A549 (cell line): ENCODE measurements at regions not wholly inside any gene's neighbourhood (a gene's known extent, or its start where the extent isn't known, plus 50 kb on each side); places are given as distances from the start of the nearest gene placed in this dataset.

ENCODE experiments used
- ATAC-seq, 2 experiments: fragments of 200-7000 bp in 1 of 2; fragments of >200 bp in 1 of 2; cut with Nextera tagmentation in 1 of 2; cut with Tn5 transposase in 1 of 2; 3 replicates each; pipeline versions ENCODE4 v1.8.0 to v1.9.1; 2018 to 2020; ENCODE audit warnings: mild to moderate bottlenecking in 1 of 2, moderate library complexity in 1 of 2
- CTCF ChIA-PET: fragments of 300-600 bp; sonication (Branson Sonifier 250); formaldehyde crosslinking; extraction: SDS; loops from one replicate; lab custom pipeline; 2021; ENCODE audit warnings: antibody characterized with exemption, inconsistent platforms; lab: Yijun Ruan, JAX
- POLR2A ChIA-PET: fragments of 350-600 bp; formaldehyde crosslinking; extraction: SDS; loops from one replicate; lab custom pipeline; 2021; ENCODE audit warnings: antibody characterized with exemption, inconsistent platforms; lab: Yijun Ruan, JAX
- DNase-seq, 2 experiments: peaks; one replicate each; pipeline versions ENCODE4 v3.0.0 to v3.0.0-alpha.2; 2011 to 2016; ENCODE audit warnings: low read depth in 1 of 2, low spot score in 1 of 2
- FAIRE-seq: peaks from 2 replicates; lab custom pipeline; 2011; peaks lifted over from hg19 to GRCh38; lab: Jason Lieb, UNC
- H3K27ac ChIP-seq, 2 experiments: fragments of >200 bp; sonication (Bioruptor Twin); formaldehyde crosslinking; 3 replicates each; pipeline ENCODE4 v1.5.1; 2016 to 2017
- H3K4me1 ChIP-seq: fragments of >200 bp; sonication (Bioruptor Twin); formaldehyde crosslinking; 3 replicates; pipeline ENCODE4 v1.6.1; 2016
- H3K4me2 ChIP-seq: fragments of >200 bp; sonication (Bioruptor Twin); formaldehyde crosslinking; 3 replicates; pipeline ENCODE4 v1.6.1; 2016
- H3K4me3 ChIP-seq: fragments of >200 bp; sonication (Bioruptor Twin); formaldehyde crosslinking; 3 replicates; pipeline ENCODE4 v1.5.1; 2016
- H3K9me3 ChIP-seq: fragments of >200 bp; sonication (Bioruptor Twin); formaldehyde crosslinking; 3 replicates; pipeline ENCODE4 v1.6.1; 2016
- CBX8 ChIP-seq: fragments of 200-600 bp; sonication (generic); IDR thresholded peaks from 2 replicates; pipeline ENCODE4 v1.6.1; 2016
- EHMT2 ChIP-seq: fragments of 200-600 bp; sonication (generic); IDR thresholded peaks from 2 replicates; pipeline ENCODE4 v1.6.1; 2016; ENCODE audit warnings: antibody characterized with exemption, low read depth, mild to moderate bottlenecking, moderate library complexity
- ELK1 ChIP-seq: fragments of 150-350 bp; IDR thresholded peaks from 2 replicates; pipeline ENCODE4 v1.6.1; 2014; ENCODE audit warnings: low read depth, mild to moderate bottlenecking, low read length
- EP300 ChIP-seq, 2 experiments: fragments of >200 bp; sonication (Bioruptor Twin); formaldehyde crosslinking; IDR thresholded peaks; 2 replicates in 1 of 2; 3 replicates in 1 of 2; pipeline ENCODE4 v1.6.1; 2016 to 2017
- GATA3 ChIP-seq: IDR thresholded peaks from 2 replicates; pipeline ENCODE4 v1.6.1; 2012; ENCODE audit warnings: borderline replicate concordance
- HES2 ChIP-seq: fragments of >200 bp; sonication (Bioruptor Twin); formaldehyde crosslinking; IDR thresholded peaks from 2 replicates; pipeline ENCODE4 v1.6.1; 2016
- HOXA7 ChIP-seq: fragments of 250-450 bp; sonication (Bioruptor Pico); IDR thresholded peaks from 2 replicates; pipeline ENCODE4 v1.5.0; 2020; ENCODE audit warnings: mild to moderate bottlenecking, moderate library complexity
- HOXB13 ChIP-seq: fragments of 250-450 bp; sonication (Bioruptor Pico); IDR thresholded peaks from 2 replicates; pipeline ENCODE4 v1.5.0; 2020; ENCODE audit warnings: low read depth, mild to moderate bottlenecking, moderate library complexity
- HOXB5 ChIP-seq: fragments of 250-450 bp; sonication (Bioruptor Pico); IDR thresholded peaks from 2 replicates; pipeline ENCODE4 v1.5.0; 2020; ENCODE audit warnings: mild to moderate bottlenecking, moderate library complexity
- JUN ChIP-seq, 2 experiments: fragments of >200 bp; sonication (Bioruptor Twin); formaldehyde crosslinking; IDR thresholded peaks; 2 replicates in 1 of 2; 3 replicates in 1 of 2; pipeline ENCODE4 v1.6.1; 2016 to 2017
- MAFK ChIP-seq: fragments of 450-650 bp; IDR thresholded peaks from 2 replicates; pipeline ENCODE4 v1.6.1; 2014; ENCODE audit not compliant: partially characterized antibody
- MAZ ChIP-seq: fragments of 150-350 bp; IDR thresholded peaks from 2 replicates; pipeline ENCODE4 v1.6.1; 2014; ENCODE audit warnings: antibody characterized with exemption, low read depth, low read length, borderline replicate concordance
- NR3C1 ChIP-seq: fragments of >200 bp; sonication (Bioruptor Twin); formaldehyde crosslinking; IDR thresholded peaks from 3 replicates; pipeline ENCODE4 v1.6.1; 2017
- PBX3 ChIP-seq: IDR thresholded peaks from 2 replicates; pipeline ENCODE4 v1.6.1; 2012
- PHF8 ChIP-seq: fragments of 200-600 bp; sonication (generic); IDR thresholded peaks from 2 replicates; pipeline ENCODE4 v1.6.1; 2016; ENCODE audit warnings: low read depth, mild to moderate bottlenecking, antibody characterized with exemption, moderate library complexity, borderline replicate concordance
- POLR2A ChIP-seq: IDR thresholded peaks from 2 replicates; pipeline ENCODE4 v1.6.1; 2012; ENCODE audit warnings: mild to moderate bottlenecking, low read length
- POLR2AphosphoS2 ChIP-seq: conservative IDR thresholded peaks from 2 replicates; pipeline ENCODE4 v1.6.1; 2012; ENCODE audit warnings: low read length, improper control_type of control experiment, inconsistent platforms
- RCOR1 ChIP-seq: fragments of 150-350 bp; IDR thresholded peaks from 2 replicates; pipeline ENCODE4 v1.6.1; 2014; ENCODE audit warnings: antibody characterized with exemption, low read length, low read depth
- REST ChIP-seq: fragments of 200-600 bp; sonication (generic); IDR thresholded peaks from 2 replicates; pipeline ENCODE4 v1.6.1; 2016; ENCODE audit warnings: antibody characterized with exemption, mild to moderate bottlenecking, moderate library complexity
- SMC3 ChIP-seq: fragments of >200 bp; sonication (Bioruptor Twin); formaldehyde crosslinking; IDR thresholded peaks from 3 replicates; pipeline ENCODE4 v1.6.1; 2018; ENCODE audit warnings: inconsistent platforms
- ZC3H11A ChIP-seq: fragments of 450-650 bp; IDR thresholded peaks from 2 replicates; pipeline ENCODE4 v1.6.1; 2014; ENCODE audit warnings: antibody characterized with exemption, mild to moderate bottlenecking
- ZFP36 ChIP-seq: fragments of 450-650 bp; IDR thresholded peaks from 2 replicates; pipeline ENCODE4 v1.6.1; 2014; ENCODE audit warnings: borderline replicate concordance; ENCODE audit not compliant: partially characterized antibody
- ZNF302 ChIP-seq: fragments of 250-450 bp; sonication (Bioruptor Pico); IDR thresholded peaks from 2 replicates; pipeline ENCODE4 v1.9.0; 2021; ENCODE audit warnings: inconsistent platforms, mild to moderate bottlenecking, moderate library complexity
- WGBS: methylation state at CpG from one replicate; pipeline ENCODE4 v1.1.6; 2017; ENCODE audit errors: missing lambda C conversion rate; 5-methylcytosine and 5-hydroxymethylcytosine counted together

GRCh38 chr21:27817902-27818623, 851.2 kb upstream of the ADAMTS5 start:
- Histone ChIP-seq H3K4me3 (no peak overlapping the region), H3K9me3 (no peaks in the 10 kb centered on the region), H3K4me2 (no peak overlapping the region), H3K4me1 (no peaks in the 10 kb centered on the region), H3K27ac (no peak overlapping the region)
- DNase-seq (no peak), FAIRE-seq (no peak), ATAC-seq (no peak)
- POLR2A ChIA-PET: no interaction called here
- no peak for TF ChIP-seq GATA3
- TF ChIP-seq JUN (IDR thresholded peaks at IDR 0.05): no peak
- no peak for TF ChIP-seq PHF8
- TF ChIP-seq REST: no peak
- no peak for TF ChIP-seq CBX8
- TF ChIP-seq RCOR1: no peak
- no peak for TF ChIP-seq SMC3
- TF ChIP-seq EHMT2: no peak
- WGBS: 12% methylated on average over 5 of the region's 5 CpGs
- CTCF ChIA-PET: no interaction called here

GRCh38 chr21:27817074-27817473, 850.2 kb upstream of the ADAMTS5 start:
- CTCF ChIA-PET: interaction anchor here (0.6 kb wide), 1 partner anchor 272 kb away, joined by 3 read pairs; no protein-coding TSS in a partner anchor
- FAIRE-seq: no peak
- no peak overlapping the region for H3K27ac ChIP-seq
- no peaks in the 10 kb centered on the region for H3K4me1 ChIP-seq
- POLR2A ChIA-PET: no interaction called here
- DNase-seq: no peak
- ATAC-seq: no peak
- no peak overlapping the region for H3K4me3 ChIP-seq
- H3K4me2 ChIP-seq: no peak overlapping the region
- TF ChIP-seq PHF8: no peak
- no peak for TF ChIP-seq HOXB5 (CRISPR knock-in tag)
- TF ChIP-seq REST: no peak
- no peak for TF ChIP-seq GATA3
- no peak for TF ChIP-seq MAFK
- TF ChIP-seq ZC3H11A: no peak
- TF ChIP-seq HOXB13: no peak
- no peak for TF ChIP-seq ELK1
- TF ChIP-seq ZNF302 (CRISPR knock-in tag): no peak
- H3K9me3 ChIP-seq: no peaks in the 10 kb centered on the region
- 0% methylated on average over 1 of the region's 1 CpG for WGBS

GRCh38 chr21:27816301-27816700, 849.4 kb upstream of the ADAMTS5 start:
- POLR2A ChIA-PET: no interaction called here
- ATAC-seq (no peak), FAIRE-seq (no peak), DNase-seq (no peak)
- 0% methylated on average over 4 of the region's 4 CpGs for WGBS
- Histone ChIP-seq H3K9me3 (no peaks in the 10 kb centered on the region), H3K4me2 (no peak overlapping the region), H3K27ac (no peak overlapping the region), H3K4me1 (no peaks in the 10 kb centered on the region), H3K4me3 (no peak overlapping the region)
- CTCF ChIA-PET: no interaction called here
- TF ChIP-seq ZFP36: no peak
- TF ChIP-seq NR3C1: no peak
- no peak for TF ChIP-seq HOXA7
- no peak for TF ChIP-seq ELK1
- no peak for TF ChIP-seq HES2
- TF ChIP-seq PBX3: no peak
- TF ChIP-seq MAZ: no peak
- TF ChIP-seq ZC3H11A: no peak
- TF ChIP-seq JUN (IDR thresholded peaks at IDR 0.05): no peak
- no peak for TF ChIP-seq HOXB5 (CRISPR knock-in tag)
- no peak for TF ChIP-seq POLR2A
- TF ChIP-seq RCOR1: no peak
- TF ChIP-seq POLR2AphosphoS2: no peak
- TF ChIP-seq EP300 (IDR thresholded peaks at IDR 0.05): no peak
